ENCODE measurements at regions not wholly inside any gene's neighbourhood (a gene's known extent, or its start where the extent isn't known, plus 50 kb on each side); places are given as distances from the start of the nearest gene placed in this dataset.

- TF ChIP-seq POLR2A (IDR thresholded peaks at IDR 0.05; ENCODE audit: low read length), result no peak
- no peak for TF ChIP-seq GATA1 (IDR thresholded peaks at IDR 0.05; ENCODE audit: low read depth, low read length)
Measured at GRCh38 chrY:19868647-19869046, 124.1 kb upstream of the KDM5D start.
